Urinary bladder (tissue), 3 donors: ENCODE measurements at regions not wholly inside any gene's neighbourhood (a gene's known extent, or its start where the extent isn't known, plus 50 kb on each side); places are given as distances from the start of the nearest gene placed in this dataset.

Source experiments
- DNase-seq: peaks from one replicate; pipeline ENCODE4 v3.0.0-alpha.2; 2015; ENCODE audit errors: extremely low spot score
- H3K27ac ChIP-seq: one replicate; pipeline ENCODE4 v1.5.1; 2013; ENCODE audit warnings: low read depth, mild to moderate bottlenecking, moderate library complexity
- H3K36me3 ChIP-seq: one replicate; pipeline ENCODE4 v1.6.1; 2013; ENCODE audit warnings: mild to moderate bottlenecking, moderate library complexity; ENCODE audit not compliant: insufficient read depth
- H3K4me1 ChIP-seq: one replicate; pipeline ENCODE4 v1.6.1; 2013; ENCODE audit warnings: mild to moderate bottlenecking, moderate library complexity; ENCODE audit not compliant: insufficient read depth
- H3K4me3 ChIP-seq: one replicate; pipeline ENCODE4 v1.5.1; 2013; ENCODE audit warnings: low read depth, low read length
- WGBS: extraction: QIAGEN DNeasy Blood & Tissue Kit; methylation state at CpG from one replicate; pipeline ENCODE4 v1.1.7; 2013; 5-methylcytosine and 5-hydroxymethylcytosine counted together
- donor health status: healthy with polysubstance abuse.
- donor health status: healthy.

GRCh38 chr3:35927441-35927840, 288.1 kb downstream of the ARPP21 start:
- Histone ChIP-seq H3K4me1 (no peaks in the 10 kb centered on the region), H3K36me3 (no peaks in the 10 kb centered on the region), H3K27ac (no peak overlapping the region), H3K4me3 (no peak overlapping the region)
- WGBS, result 78% methylated on average over 3 of the region's 3 CpGs
- no peak for DNase-seq

DNA sequence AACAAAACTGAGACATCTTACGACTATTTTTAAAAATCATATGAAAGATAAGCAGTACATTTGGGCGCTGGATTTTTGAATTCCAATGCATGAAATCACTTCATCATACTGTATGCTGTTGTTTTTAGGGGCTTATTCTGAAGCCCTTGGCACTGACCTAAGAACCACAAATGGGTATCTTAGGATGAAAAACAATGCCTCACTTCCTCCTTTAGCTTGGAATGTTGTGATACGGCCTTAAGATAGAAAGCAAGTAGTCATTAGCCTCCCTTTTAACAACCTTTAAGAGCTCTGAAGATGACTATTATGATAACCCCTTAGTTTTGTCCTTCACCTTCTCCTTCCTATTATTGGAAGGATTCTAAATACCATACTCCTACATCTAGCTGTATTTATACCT, 289.8 kb downstream of the ARPP21 start:
- Histone ChIP-seq H3K36me3 (no peaks in the 10 kb centered on the region), H3K27ac (no peak overlapping the region), H3K4me1 (no peaks in the 10 kb centered on the region), H3K4me3 (no peak overlapping the region)
- WGBS, result 68% methylated on average over 3 of the region's 3 CpGs
- no peak for DNase-seq

DNA sequence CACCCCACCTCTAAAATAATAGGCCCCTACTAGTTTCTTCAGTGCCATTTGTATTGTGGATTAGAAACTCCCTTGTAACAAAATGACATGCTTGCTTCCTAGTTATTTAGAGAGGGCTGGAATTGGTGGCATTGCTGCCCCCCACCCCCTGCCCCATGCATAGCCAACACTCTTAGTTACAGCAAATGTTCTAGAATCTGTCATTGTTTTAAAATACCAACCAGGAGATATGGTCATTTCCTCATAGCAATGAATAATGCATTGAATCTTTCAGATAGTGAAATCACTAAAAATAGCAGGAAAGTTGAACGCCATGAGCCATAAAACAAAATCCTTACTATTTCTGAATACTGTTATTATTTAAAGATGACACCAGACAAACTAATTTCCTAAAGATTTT, 292.5 kb downstream of the ARPP21 start:
- H3K4me3 ChIP-seq, result no peak overlapping the region
- no peaks in the 10 kb centered on the region for H3K36me3 ChIP-seq
- H3K27ac ChIP-seq, result no peak overlapping the region
- DNase-seq, result no peak
- H3K4me1 ChIP-seq, result no peaks in the 10 kb centered on the region
- 54% methylated on average over 1 of the region's 1 CpG for WGBS

DNA sequence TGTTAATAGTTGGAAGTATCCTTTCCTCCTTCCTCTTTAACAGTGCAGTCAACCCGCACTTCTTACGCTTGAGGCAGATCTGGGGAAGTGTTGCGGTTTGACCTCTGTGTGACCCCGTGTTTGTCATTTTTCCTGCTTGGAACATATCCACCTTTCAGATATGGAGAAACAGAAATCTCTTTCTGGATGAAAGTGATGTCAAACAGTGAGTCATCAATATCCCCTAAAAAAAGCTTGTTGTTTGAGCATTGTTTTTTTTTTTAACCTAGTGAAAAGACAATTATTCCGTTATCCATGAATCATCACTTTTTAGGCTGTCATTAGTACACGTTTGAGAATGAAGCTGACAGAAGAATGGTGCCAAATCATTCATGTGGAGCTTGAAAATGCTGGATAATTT, 293.7 kb downstream of the ARPP21 start:
- DNase-seq, result no peak
- Histone ChIP-seq H3K4me1 (no peaks in the 10 kb centered on the region), H3K4me3 (no peak overlapping the region), H3K36me3 (no peaks in the 10 kb centered on the region), H3K27ac (no peak overlapping the region)
- WGBS, result 25% methylated on average over 6 of the region's 6 CpGs

- Histone ChIP-seq H3K27ac (no peak overlapping the region), H3K36me3 (no peaks in the 10 kb centered on the region), H3K4me3 (no peak overlapping the region), H3K4me1 (no peaks in the 10 kb centered on the region)
- DNase-seq, result no peak
Observed at GRCh38 chr3:35936571-35936970, 297.2 kb downstream of the ARPP21 start.

GRCh38 chr3:35944926-35945710, 305.8 kb downstream of the ARPP21 start:
- H3K27ac ChIP-seq, result no peak overlapping the region
- no peak for DNase-seq
- 58% methylated on average over 2 of the region's 2 CpGs for WGBS
- H3K36me3 ChIP-seq, result no peaks in the 10 kb centered on the region
- H3K4me1 ChIP-seq, result no peaks in the 10 kb centered on the region
- no peak overlapping the region for H3K4me3 ChIP-seq

DNA sequence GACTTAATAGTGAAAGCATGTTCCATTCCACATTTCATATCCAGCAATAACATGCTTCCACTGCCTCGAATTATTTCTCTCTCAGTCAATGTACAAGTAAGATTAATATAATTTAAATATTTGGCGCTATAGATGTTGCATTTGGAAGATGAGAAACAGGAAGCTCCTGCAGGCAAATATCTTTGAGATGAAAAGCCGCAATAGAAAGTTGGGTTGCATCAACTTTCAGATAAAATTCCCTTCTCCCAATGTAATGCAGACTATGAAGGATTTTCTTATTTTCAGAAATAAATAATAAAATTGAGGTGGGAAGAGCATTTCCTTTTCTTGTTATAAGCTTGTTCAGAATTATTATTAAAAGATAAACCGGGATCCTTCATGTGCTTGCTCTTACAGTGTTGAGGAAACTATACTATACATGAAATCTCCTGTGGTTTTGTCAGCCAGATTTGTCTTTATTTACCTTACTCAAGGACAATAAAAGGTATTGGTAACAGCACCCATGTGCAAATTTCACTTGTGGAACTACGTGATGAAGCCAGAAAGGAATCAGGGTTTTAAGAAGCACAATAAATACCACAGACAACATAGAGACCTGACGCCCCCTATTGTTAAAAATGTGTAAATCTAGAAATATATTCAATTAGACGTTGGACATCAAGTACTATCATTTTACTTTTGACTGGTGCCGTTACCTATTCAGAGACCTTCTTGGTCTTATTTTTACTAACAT, 307.0 kb downstream of the ARPP21 start:
- no peaks in the 10 kb centered on the region for H3K36me3 ChIP-seq
- no peak overlapping the region for H3K27ac ChIP-seq
- DNase-seq, result no peak
- no peak overlapping the region for H3K4me3 ChIP-seq
- H3K4me1 ChIP-seq, result no peaks in the 10 kb centered on the region
- 60% methylated on average over 8 of the region's 8 CpGs for WGBS

DNA sequence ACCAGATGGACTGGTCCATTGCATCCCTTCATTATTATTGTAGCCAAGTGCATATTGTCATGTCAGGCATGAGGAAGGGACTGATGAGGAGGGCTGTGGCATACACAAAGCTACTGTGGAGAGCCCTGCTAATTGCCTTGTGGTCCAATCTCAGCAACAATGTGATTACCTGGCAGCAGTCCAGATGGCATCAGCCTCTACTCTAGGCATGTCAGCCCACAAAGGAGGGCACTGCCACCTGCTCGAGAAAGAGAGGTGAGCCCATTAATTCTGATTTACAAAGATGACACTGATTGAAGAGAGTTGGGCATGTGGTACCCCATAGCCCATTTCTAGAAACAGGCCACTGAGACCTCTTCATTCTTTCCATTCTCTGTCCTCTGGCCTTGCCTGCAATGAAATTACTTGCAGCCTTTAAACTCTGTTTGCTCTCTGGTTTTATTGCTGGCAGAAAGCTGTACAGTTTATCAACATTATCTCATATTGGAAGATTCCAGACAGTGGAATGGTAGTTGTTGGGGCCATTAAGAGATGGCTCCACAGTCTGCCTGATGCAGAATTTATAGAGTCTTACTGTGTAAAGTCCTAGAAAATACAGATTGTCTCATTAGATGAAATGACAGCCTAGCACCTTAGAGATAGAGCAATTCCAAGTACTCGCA, 307.7 kb downstream of the ARPP21 start:
- WGBS, result 70% methylated on average over 2 of the region's 2 CpGs
- H3K36me3 ChIP-seq, result no peaks in the 10 kb centered on the region
- no peak for DNase-seq
- H3K27ac ChIP-seq, result no peak overlapping the region
- H3K4me1 ChIP-seq, result no peaks in the 10 kb centered on the region
- no peak overlapping the region for H3K4me3 ChIP-seq

- 89% methylated on average over 1 of the region's 1 CpG for WGBS
- H3K36me3 ChIP-seq, result no peaks in the 10 kb centered on the region
- no peak for DNase-seq
Observed at GRCh38 chr3:35950021-35950420, 310.7 kb downstream of the ARPP21 start.

DNA sequence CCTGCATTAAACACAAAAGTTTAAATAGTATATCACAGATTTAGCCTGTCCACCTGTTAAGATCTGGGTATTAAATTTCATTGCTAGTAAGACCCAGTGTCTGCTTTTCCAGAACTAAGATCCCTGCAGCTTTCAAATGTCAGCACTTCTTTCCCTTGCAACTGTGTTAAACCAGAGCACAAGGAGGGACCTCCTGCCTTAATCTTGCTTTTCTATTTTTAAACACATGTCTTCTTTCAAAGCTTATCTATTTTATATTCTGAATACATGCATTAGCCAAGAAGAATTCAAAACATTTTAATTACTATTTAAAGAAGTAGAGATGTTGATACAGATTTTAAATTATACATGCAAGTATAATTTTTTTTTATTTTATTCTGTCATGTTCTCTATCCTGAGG, 315.1 kb downstream of the ARPP21 start:
- no peak overlapping the region for H3K4me3 ChIP-seq
- no peaks in the 10 kb centered on the region for H3K4me1 ChIP-seq
- no peak overlapping the region for H3K27ac ChIP-seq
- no peaks in the 10 kb centered on the region for H3K36me3 ChIP-seq
- DNase-seq, result no peak

More at GRCh38 chr3:35950021-35950420, 310.7 kb downstream of the ARPP21 start:
- Histone ChIP-seq H3K27ac (no peak overlapping the region), H3K4me3 (no peak overlapping the region), H3K4me1 (no peaks in the 10 kb centered on the region)

GRCh38 chr3:35965908-35966307, 326.6 kb downstream of the ARPP21 start:
- Histone ChIP-seq H3K4me3 (no peak overlapping the region), H3K27ac (no peak overlapping the region), H3K4me1 (no peaks in the 10 kb centered on the region), H3K36me3 (no peaks in the 10 kb centered on the region)
- DNase-seq, result no peak
- WGBS, result 15% methylated on average over 2 of the region's 2 CpGs

GRCh38 chr3:35966629-35967464, 327.5 kb downstream of the ARPP21 start:
- Histone ChIP-seq H3K4me3 (no peak overlapping the region), H3K36me3 (no peaks in the 10 kb centered on the region), H3K27ac (no peak overlapping the region), H3K4me1 (no peaks in the 10 kb centered on the region)
- 90% methylated on average over 3 of the region's 3 CpGs for WGBS
- no peak for DNase-seq

DNA sequence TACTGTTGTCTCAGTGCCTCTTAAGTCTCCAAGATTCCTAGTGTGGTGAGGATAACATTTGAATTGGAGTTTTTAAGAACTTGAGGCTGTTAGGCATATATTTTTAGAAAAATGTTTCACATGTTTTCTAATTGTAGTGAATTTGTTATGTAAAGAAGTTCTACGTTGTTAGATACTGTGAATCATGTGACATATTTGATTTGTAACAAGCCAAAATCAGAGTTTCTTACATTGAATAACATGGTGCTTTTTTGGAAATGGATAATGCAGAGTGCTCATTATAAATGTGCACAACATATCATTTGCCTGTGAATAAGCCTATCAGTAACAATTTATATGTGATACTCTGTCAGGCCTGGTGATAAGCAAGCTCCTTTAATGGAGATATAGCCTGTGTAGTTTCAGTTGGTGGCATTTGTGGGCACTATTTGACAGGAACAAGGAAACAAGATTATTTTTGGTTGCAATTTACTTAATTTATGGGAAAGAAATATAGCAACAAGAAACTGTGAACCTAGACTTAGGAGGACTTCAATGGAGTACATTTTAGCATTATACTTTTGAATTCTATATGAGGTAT, 328.8 kb downstream of the ARPP21 start:
- Histone ChIP-seq H3K4me1 (no peaks in the 10 kb centered on the region), H3K36me3 (no peaks in the 10 kb centered on the region), H3K4me3 (no peak overlapping the region), H3K27ac (no peak overlapping the region)
- DNase-seq, result no peak
- 58% methylated on average over 1 of the region's 1 CpG for WGBS
